Posterior vena cava (tissue), 2 donors: ENCODE measurements at regions not wholly inside any gene's neighbourhood (a gene's known extent, or its start where the extent isn't known, plus 50 kb on each side); places are given as distances from the start of the nearest gene placed in this dataset.
"Not testable (repeated sequence)": the region's sequence is repeated elsewhere in the genome, so short reads cannot be mapped to it uniquely, and the experiment has no call there.

Experiments used
- DNase-seq: peaks from one replicate; pipeline ENCODE4 v3.0.0-alpha.2; 2020; ENCODE audit warnings: low spot score
- intact Hi-C, 2 donors: fragments of 100-400 bp; cut with DNase I; formaldehyde crosslinking; loops; one replicate each; pipeline versions ENCODE4 v1.14.1 to v1.14.2; 2022 to 2023
- donor health status: DM: yes; HTN: yes; CAD: no.
- donor health status: DM: yes; HTN: yes; CAD: no.

DNA sequence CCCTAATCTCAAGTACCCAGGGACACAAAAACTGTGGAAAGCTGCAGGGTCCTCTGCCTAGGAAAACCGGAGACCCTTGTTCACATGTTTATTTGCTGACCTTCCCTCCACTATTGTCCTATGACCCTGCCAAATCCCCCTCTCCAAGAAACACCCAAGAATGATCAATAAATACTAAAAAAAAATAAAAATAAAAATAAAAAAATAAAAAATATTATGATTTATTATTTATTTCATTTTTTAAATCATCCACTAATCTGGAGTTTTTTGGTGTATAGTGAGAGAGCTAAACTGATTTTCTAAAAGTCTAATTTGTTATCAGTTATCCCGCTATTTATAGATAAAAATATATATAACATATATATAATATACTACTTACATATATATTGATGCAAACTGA lies 360.6 kb downstream of the ZBBX start:
- DNase-seq, intact Hi-C loops: not testable (repeated sequence)

DNA sequence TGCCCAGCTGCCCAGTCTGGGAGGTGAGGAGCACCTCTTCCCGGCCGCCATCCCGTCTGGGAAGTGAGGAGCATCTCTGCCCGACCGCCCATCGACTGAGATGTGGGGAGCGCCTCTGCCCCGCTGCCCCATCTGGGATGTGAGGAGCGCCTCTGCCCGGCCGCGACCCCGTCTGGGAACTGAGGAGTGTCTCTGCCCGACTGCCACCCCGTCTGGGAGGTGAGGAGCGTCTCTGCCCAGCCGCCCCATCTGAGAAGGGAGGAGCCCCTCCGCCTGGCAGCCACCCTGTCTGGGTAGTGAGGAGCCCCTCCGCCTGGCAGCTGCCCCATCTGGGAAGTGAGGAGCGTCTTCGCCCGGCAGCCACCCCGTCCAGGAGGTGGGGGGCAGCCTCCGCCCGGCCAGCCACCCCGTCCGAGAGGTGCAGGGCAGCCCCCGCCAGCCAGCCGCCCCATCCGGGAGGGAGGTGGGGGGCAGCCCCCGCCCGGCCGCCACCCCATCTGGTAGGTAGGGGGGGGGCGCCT lies 361.4 kb downstream of the ZBBX start:
- DNase-seq, intact Hi-C loops: not testable (repeated sequence)

DNA sequence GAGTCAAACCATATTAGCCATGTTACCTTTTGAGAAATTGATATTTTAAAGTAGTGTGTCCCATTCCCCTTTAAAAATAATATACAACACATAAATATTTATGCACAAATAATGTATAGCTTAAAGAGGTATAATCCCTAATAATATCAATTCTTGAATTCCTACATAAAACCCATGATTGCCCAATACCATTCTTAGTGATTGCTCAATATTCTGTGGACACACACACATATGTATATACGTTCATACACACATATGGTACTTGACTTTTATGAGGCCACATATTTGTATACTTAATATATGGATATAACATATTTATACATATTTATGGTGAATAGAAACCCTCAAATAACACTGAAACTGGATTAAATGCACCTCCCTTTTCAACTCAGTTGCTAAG lies 367.4 kb downstream of the ZBBX start:
- DNase-seq = no peak
- intact Hi-C loops = no loop called here

DNA sequence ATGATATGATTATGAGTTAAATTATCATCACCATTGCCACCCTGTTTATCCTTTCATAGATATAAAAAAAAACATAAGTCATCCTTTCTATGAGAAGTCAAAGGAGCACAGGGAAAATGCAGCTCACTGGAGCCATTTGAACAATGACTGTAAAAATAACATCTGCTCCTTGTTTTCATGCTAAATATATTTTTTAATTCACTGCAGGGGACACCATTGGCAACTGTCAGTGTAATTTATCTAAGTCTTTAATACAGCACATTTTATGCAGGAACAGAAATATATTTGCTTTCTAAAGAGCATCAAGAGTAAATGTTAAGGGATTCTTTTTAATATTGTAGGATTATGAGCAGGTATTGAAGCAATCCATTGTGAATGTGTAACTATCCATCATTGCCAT lies 371.3 kb downstream of the ZBBX start:
- intact Hi-C loops = no loop called here
- no peak for DNase-seq

DNA sequence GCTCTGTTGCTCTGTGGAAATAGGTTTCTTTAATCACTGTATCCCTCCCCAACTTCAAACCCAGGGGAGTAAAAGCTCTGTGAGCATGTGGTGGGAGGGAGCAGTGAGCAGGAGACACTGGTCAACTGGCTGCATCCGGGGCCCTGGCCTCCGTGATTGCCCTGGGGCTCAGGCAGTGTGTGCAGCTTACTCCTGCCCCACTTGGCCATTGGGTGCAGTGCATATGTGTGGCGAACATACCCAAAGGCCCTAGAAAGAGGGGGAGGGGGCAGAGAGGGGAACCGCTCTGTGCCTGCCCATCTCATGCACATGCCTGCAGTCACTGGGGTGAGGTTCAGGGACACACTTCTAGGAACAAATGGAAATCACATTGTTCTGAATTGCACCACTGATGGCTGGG lies 378.7 kb downstream of the ZBBX start:
- no peak for DNase-seq
- intact Hi-C loops = no loop called here

DNA sequence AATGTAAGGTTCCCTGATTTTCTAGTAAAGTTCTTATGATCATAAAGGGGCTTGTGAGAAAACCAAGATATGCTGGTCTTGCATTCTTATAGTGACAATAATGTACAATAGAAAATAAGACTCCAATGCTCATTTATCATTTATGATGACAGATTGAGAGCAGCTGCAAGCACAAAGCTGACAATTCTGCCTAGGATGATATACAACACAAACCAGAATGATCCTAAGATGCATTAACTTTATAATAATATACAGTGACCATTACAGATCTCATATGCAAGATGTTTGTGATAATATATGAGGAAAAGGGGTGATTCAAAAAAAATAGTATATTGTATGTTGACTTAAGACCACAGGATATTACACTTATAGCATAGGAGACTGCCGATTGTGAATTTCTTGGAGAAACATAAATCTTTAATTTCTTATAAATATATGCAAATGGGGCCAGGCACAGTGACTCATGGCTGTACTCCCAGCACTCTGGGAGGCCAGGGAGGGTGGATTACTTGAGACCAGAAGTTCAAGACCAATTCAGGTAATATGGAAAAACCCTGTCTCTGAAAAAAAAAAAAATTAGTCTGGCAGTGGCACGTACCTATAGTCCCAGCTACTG lies 387.0 kb downstream of the ZBBX start:
- DNase-seq = no peak
- intact Hi-C loops = no loop called here

DNA sequence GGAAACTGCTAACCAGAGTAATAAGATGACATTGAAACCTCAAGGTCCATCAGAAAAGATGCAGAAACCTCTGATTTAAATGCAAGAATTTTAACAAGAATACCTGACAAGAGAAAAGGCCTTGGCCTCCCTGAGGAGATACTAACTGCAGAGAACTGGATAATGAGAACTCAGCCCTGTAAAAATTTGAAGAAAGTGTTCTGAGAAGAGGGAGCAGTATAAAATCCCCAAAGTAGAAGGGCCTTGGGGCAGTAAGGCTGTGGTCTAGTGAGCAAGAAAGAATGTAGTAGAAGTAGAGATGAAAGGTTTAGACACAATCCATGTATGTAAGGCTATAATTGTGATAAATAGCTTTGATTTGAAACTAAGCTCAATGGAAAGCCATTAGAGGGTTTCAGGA lies 394.1 kb downstream of the ZBBX start:
- intact Hi-C loops = no loop called here
- no peak for DNase-seq

DNA sequence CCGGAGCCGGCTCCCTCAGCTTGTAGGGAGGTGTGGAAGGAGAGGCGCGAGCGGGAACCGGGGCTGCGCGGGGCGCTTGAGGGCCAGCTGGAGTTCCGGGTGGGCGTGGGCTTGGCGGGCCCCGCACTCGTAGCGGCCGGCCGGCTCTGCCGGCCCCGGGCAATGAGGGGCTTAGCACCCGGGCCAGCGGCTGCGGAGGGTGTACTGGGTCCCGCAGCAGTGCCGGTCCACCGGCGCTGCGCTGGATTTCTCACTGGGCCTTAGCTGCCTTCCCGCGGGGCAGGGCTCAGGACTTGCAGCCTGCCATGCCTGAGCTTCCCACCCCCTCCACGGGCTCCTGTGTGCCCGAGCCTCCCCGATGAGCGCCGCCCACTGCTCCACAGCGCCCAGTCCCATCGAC lies 404.3 kb downstream of the ZBBX start:
- DNase-seq, intact Hi-C loops: not testable (repeated sequence)

DNA sequence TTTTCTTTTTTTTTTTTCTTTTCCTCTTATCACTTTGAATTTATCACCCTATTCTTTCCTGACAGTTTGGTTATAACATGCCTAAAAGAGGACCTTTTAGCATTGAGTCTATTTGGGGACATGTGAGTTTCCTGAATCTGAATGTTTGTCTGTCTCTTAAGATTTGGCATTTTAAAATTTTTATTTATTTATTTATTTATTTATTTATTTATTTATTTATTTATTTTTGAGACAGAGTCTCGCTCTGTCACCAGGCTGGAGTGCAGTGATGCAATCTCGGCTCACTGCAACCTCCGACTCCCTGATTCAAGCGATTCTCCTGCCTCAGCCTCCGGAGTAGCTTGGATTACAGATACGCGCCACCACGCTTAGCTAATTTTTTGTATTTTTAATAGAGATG lies 412.4 kb downstream of the ZBBX start:
- DNase-seq, intact Hi-C loops: not testable (repeated sequence)

DNA sequence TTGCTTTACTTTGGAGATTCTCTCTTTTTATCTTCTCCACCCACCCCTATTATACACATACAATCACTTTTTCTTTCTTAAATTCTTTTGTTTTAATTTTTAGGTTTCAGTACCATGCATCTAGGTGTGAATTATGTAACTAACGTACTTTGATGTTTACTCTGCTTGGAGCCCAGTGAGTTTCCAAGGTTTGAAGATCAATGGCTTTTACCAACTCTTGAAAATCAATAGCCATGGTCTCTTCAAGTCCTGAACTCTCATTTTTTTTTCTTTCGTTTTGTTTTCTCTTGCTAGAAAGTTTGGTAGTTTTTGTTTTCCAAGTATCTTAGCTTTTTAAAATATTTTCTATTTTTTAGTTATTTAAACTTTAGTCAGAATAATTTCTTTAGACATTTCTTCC lies 417.2 kb downstream of the ZBBX start:
- intact Hi-C loops = no loop called here

DNA sequence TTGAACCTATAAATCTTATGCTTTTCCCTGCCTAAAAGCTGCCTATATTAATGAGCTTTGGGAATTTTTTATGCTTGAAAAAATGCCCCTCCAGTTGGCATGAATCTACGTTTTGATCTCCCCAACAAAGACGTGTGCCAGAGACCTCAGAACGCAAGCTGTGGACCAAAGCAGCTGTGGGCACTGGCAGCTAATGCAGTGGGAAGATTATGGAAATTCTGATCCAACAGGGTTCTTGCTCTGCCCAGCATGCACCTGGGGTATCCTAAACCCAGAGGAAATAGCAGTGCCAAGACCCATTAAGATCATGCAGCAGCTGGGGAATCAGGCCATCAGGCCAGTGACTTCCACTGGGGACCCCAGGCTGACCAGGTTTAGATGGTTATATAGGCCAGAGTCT lies 423.0 kb downstream of the ZBBX start:
- no peak for DNase-seq
- intact Hi-C loops = loop anchor here in 1 of 2 donors (5.0 kb wide), 1 partner anchor 750 kb away; no protein-coding TSS in a partner anchor

More for the DNA sequence above, 417.2 kb downstream of the ZBBX start:
- no peak for DNase-seq

DNA sequence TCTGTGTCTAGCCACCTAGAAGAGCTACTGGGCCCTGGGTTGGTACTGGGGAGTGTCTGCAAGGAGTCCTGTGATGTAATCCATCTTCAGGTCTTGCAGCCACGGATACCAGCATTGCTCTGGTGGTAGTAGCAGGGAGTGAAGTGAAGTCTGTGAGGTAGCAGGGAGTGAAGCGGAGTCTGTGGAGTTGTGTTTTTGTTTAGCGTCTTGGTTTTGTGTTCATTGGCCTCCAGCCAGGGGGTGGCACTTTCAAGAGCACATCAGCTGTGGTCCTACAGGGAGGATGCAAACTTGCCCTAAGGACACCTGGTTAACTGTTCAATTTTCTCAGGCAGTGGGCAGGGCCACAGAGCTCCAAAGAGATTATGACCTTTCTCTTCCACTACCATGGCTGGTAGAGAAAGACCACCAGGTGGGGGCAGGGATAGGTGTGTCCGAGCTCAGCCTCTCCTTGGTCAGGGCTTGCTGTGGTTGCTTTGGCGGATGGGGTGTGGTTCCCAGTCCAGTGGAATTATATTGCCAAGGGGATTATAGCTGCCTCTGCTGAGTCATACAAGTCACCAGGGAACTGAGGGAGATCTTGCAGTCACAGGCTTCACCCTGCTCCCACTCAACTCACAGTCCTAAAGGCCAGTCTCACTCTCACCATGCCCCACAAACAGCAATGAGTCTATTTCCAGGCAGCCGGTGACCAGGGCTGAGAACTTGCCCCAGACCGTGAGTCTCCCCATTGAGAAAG lies 424.7 kb downstream of the ZBBX start:
- intact Hi-C loops = loop anchor here in 1 of 2 donors (5.0 kb wide), 1 partner anchor 752 kb away; no protein-coding TSS in a partner anchor
- peak; percentile 34 for DNase-seq

DNA sequence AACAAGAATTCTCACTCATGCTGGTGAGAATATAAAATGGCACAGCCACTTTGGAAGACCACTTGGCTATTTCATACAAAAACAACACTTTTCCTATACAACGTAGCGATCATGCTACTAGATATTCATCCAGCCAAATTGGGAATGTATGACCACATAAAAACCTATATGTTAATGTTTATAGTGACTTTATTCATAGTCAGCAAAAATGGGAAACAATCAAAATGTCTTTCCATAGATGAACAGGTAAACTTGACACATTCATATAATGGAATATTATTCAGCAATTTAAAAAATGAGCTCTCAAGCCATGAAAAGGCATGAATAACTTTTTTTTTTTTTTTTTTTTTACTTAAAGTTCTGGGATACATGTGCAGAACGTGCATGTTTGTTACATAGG lies 445.2 kb downstream of the ZBBX start:
- intact Hi-C loops = no loop called here
- DNase-seq = no peak

DNA sequence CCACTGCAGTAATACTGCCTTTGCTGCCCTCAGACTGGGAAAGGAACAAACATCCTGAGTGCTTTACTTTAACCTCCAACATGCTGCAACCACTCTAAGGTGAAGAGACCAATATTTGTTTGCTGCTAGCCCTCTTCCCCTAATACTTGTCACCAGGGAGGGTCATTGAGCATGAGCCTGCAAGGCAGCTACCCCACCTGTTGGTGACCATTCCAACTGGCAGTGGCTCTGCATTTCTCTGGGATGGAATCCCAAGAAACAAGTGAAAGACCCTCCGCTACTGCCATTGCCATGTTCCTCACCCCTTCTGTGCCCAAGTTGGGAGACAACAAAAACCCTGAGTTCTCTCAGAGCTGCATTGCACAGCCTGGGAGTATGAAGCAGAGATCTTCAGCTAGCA lies 462.7 kb downstream of the ZBBX start:
- intact Hi-C loops = no loop called here
- no peak for DNase-seq

DNA sequence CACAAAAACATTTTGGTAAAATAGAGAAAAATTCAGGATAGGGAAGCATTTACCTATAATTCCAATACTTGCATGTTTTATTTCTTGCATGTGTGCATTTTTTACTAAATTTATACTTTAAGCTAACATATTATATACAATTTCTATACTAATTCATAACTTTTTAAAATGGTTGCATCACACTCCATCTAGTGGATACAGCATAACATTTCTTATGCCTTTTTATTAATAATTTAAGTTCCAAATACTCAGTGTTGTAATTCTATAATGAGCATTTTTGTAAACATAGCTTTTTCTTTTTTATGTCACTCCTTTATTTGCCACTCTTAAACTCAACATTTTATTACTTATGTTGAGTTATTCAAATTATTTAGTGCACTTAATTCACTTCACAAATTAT lies 477.7 kb downstream of the ZBBX start:
- intact Hi-C loops = no loop called here
- DNase-seq = no peak

DNA sequence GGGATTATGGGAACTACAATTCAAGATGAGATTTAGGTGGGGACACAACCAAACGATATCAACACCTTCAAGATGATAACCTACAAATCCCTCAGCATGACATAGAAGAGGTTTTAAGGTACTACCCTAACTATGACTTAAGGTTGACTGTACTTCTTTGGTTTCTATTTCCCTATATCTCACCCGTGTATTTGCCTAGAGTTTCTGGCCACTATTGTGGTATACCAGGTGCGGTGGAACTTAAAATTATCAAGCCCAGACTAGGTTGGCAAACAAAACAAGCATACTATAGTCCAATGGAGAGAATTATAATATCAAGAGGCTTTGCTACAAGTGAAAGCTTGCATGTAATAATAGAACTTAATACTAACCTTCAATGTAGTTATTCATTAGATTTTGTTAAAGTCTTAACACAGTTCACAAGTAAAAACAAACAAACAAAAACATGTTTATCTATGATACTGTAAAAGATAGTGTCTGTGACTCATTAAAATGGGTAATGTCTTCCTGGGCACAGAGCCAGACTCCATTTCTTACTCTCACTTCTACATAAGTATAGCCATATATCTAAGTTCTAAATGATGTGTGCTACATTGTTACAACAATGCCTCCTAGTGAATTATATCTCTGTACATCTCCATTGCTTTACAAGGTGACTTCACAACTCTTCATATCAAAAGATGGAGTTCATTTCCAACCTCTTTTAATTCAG lies 479.1 kb downstream of the ZBBX start:
- intact Hi-C loops = no loop called here
- no peak for DNase-seq

DNA sequence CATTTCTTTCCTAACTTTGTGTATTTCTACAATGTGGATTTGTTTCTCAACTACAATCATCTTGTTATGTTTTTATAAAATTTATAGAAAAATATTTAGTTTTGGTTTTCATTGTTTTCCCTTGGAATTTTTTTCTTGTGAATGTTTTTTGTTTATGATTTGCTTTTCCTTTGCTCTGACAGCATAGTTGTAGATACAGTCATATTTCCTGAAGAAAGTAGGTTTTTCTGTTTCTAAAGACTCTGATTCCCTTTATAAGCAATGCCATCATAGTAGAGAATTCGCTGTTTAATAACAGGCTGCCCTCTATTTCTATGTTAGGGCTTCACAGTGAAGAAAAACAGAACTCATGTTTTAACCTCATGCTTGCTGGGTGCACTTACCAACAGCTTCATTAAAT lies 482.3 kb downstream of the ZBBX start:
- intact Hi-C loops = no loop called here
- no peak for DNase-seq

DNA sequence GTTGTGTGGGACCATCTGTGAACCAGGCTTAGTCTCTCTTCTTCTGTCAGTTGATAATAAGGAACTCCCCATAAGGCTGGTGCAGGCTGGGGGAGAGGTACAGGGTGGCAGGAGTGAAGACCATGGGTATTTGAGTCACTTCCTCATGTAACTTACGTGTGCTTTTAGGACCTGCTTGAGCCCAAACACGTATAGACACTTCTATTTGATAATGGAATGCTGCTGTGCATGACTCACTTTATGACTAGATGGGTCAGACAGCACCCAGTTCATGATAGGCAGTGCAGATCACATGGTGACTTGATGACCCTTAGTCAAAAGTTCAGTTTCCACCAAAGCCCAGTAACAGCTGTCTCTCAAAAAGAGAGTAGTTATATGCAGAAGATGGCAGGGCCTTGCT lies 490.9 kb downstream of the ZBBX start:
- intact Hi-C loops = no loop called here
- no peak for DNase-seq

DNA sequence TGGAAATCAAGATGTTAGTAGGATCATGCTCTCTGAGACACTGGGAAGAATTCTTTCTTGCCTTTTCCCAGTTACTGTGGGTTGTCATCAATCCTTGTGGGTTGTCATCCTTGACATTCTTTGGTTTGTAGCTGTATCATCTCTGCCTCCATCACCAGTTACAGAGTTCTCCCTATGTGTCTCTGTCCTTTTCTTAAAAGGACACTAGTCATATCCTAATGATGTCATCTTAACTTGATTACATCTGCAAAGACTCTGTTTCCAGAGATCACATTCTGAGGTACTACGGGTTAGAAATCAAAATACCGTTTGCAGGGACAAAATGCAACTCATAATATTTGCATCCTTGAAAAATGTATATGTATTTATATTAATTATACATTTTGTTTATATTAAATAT lies 500.4 kb downstream of the ZBBX start:
- intact Hi-C loops = no loop called here
- no peak for DNase-seq

DNA sequence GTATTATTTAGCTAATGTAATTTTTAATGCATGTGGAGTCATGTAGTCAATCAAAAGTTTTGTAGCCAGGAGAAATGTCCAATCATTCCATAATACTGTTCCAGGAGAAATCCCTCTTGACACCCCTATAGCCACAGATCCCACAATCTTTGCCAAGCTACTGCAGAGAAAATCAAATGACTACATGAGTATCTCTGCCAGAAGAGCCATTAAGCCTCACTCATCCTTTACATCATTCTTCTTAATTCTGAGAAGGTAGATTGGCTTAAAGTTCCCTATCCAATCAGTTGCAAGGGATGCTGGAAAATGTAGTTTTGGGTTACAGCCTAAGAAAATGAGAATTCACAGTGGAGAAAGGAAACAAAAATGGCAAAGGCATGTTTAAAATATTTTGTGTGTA lies 502.1 kb downstream of the ZBBX start:
- intact Hi-C loops = no loop called here
- no peak for DNase-seq
